SK-N-MC (cell line): ENCODE measurements at regions not wholly inside any gene's neighbourhood (a gene's known extent, or its start where the extent isn't known, plus 50 kb on each side); places are given as distances from the start of the nearest gene placed in this dataset.
"Not testable (repeated sequence)": the region's sequence is repeated elsewhere in the genome, so short reads cannot be mapped to it uniquely, and the experiment has no call there.

ENCODE experiments used
- DNase-seq: peaks from one replicate; pipeline ENCODE4 v3.0.0-alpha.2; 2011; ENCODE audit warnings: low read depth, low spot score
- H3K27ac ChIP-seq: fragments of 200-600 bp; sonication (generic); 2 replicates; pipeline ENCODE4 v1.5.1; 2016; ENCODE audit warnings: mixed run types
- H3K36me3 ChIP-seq: fragments of 200-600 bp; sonication (generic); 2 replicates; pipeline ENCODE4 v1.6.1; 2017; ENCODE audit warnings: antibody characterized with exemption, low read length, mixed read lengths; ENCODE audit not compliant: insufficient read depth
- H3K4me3 ChIP-seq: fragments of 200-600 bp; sonication (generic); 2 replicates; pipeline ENCODE4 v1.5.1; 2016
- H3K9ac ChIP-seq: fragments of 200-600 bp; sonication (generic); 2 replicates; pipeline ENCODE4 v1.8.0; 2017; ENCODE audit warnings: mixed run types, mixed read lengths; ENCODE audit not compliant: insufficient read length
- H3K9me3 ChIP-seq: fragments of 200-600 bp; sonication (generic); 2 replicates; pipeline ENCODE4 v1.6.1; 2017; ENCODE audit warnings: low read depth, mild to moderate bottlenecking, antibody characterized with exemption, low read length, moderate library complexity, mixed read lengths
- EZH2 ChIP-seq: fragments of 200-600 bp; sonication (generic); IDR thresholded peaks from one replicate; pipeline ENCODE4 v1.6.1; 2017; ENCODE audit warnings: antibody characterized with exemption
- FOXP2 ChIP-seq: optimal IDR thresholded peaks from 2 replicates; pipeline ENCODE3; 2011; ENCODE audit warnings: mild to moderate bottlenecking, moderate library complexity; ENCODE audit not compliant: insufficient read depth; ENCODE audit errors: extremely low read length, control extremely low read depth
- POLR2AphosphoS5 ChIP-seq: IDR thresholded peaks from 2 replicates; pipeline ENCODE4 v1.6.1; 2012; ENCODE audit warnings: mild to moderate bottlenecking, low read depth, low read length, borderline replicate concordance

DNA sequence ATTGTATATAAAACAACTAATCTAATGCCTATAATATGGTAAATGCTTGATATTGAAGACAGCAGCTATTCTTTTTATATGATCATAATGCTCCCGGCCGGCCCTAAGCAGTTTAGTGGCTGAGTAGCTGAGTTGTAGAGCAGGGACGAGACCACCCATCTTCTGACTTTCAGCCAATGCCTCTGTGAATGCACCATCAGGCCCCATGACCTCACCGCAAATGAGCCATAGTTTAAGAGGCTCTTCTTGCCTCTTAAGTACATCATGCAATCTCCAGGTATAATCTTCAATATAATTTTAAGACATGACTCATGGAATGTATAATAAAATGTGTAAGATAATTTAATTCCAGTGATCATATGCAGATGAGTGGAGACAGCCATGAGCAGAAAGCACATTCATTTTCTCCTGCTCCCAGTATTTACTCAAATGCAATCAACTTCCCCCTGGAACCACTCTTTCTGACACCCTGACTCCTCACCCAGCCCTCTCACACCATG is 78.9 kb upstream of the SNX9 start:
- no peak for DNase-seq
- no peak overlapping the region for H3K4me3 ChIP-seq
- no peak overlapping the region for H3K27ac ChIP-seq
- H3K9me3 ChIP-seq: no peaks in the 10 kb centered on the region
- H3K9ac ChIP-seq: no peak overlapping the region
- TF ChIP-seq FOXP2: no peak
- no peak for TF ChIP-seq EZH2
- TF ChIP-seq POLR2AphosphoS5: no peak
- H3K36me3 ChIP-seq: no peaks in the 10 kb centered on the region

DNA sequence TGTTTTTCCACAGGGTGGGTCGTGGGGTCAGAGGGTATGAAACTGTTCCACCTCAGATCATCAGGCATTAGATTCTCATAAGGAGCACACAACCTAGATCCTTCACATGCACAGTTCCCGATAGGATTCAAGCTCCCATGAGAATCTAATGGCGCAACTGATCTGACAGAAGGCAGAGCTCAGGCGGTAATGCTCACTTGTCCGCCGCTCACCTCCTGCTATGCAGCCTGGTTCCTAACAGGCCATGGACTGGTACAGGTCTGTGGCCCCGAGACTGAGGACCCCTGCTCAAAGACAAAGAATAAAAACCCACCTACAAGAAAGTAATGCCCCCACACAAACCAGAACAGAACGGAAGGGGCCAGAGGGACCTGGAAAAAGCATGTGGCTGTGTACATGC is 76.1 kb upstream of the SNX9 start:
- TF ChIP-seq EZH2: no peak
- TF ChIP-seq POLR2AphosphoS5: no peak
- TF ChIP-seq FOXP2: no peak
- no peak overlapping the region for H3K4me3 ChIP-seq
- DNase-seq: no peak
- H3K36me3 ChIP-seq: no peaks in the 10 kb centered on the region
- H3K27ac ChIP-seq: no peak overlapping the region
- no peaks in the 10 kb centered on the region for H3K9me3 ChIP-seq
- no peak overlapping the region for H3K9ac ChIP-seq

GRCh38 chr6:157747370-157747769 is 75.7 kb upstream of the SNX9 start:
- TF ChIP-seq EZH2: no peak
- no peak for TF ChIP-seq POLR2AphosphoS5
- no peak for TF ChIP-seq FOXP2
- no peak for DNase-seq
- Histone ChIP-seq H3K36me3 (no peaks in the 10 kb centered on the region), H3K27ac (no peak overlapping the region), H3K9ac (no peak overlapping the region), H3K4me3 (no peak overlapping the region), H3K9me3 (no peaks in the 10 kb centered on the region)

DNA sequence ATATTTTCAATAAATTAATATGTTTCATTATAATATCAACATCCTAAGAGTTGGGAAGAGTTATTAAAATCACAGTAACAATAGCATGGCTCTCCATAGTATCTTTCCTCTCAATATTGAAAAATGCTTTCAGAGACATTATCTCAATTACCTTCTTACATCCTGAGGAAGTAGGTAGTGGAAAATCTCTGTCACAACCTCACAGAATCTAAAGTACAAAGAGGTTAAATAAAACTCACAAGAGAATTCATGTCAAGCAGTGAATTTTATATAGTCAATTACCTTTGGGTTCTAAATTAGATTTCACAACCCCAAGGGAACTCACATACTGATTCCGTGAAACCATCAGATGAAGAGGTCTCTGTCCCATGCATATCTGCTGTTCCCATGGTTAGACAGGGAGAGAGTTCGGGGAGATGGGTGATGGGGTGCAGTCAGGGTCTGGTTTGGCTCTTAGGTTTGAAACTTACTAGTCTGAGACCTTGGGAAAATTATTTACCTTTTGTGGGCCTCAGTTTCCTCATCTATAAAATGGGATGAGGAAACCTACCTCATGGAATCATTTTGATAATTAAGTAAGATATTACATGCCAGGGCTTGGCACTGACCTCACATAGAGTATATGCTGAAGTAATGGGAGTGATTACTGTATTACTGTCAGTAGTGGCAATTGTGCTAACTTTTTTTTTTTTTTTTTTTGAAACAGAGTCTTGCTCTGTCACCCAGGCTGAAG is 74.0 kb upstream of the SNX9 start:
- DNase-seq: no peak
- no peak overlapping the region for H3K9ac ChIP-seq
- no peak overlapping the region for H3K4me3 ChIP-seq
- no peaks in the 10 kb centered on the region for H3K9me3 ChIP-seq
- H3K27ac ChIP-seq: no peak overlapping the region
- H3K36me3 ChIP-seq: no peaks in the 10 kb centered on the region
- TF ChIP-seq POLR2AphosphoS5: no peak
- TF ChIP-seq FOXP2: no peak
- no peak for TF ChIP-seq EZH2

DNA sequence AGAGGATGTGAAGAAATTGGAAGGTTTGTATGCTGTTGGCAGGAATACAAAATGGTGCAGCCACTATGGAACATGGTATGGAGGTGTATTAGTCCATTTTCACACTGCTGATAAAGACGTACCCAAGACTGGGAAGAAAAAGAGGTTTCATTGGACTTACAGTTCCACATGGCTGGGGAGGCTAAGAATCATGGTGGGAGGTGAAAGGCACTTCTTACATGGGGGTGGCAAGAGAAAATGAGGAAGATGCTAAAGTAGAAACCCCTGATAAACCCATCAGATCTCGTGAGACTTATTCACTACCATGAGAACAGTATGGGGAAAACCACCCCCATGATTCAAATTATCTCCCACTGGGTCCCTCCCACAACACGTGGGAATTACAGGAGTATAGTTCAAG is 72.1 kb upstream of the SNX9 start:
- H3K36me3 ChIP-seq, H3K27ac ChIP-seq, H3K9me3 ChIP-seq, DNase-seq, H3K9ac ChIP-seq, H3K4me3 ChIP-seq: not testable (repeated sequence)

- Histone ChIP-seq H3K4me3 (no peak overlapping the region), H3K9ac (no peak overlapping the region), H3K36me3 (no peaks in the 10 kb centered on the region), H3K9me3 (no peaks in the 10 kb centered on the region), H3K27ac (no peak overlapping the region)
- no peak for TF ChIP-seq POLR2AphosphoS5
- no peak for TF ChIP-seq FOXP2
- TF ChIP-seq EZH2: no peak
- no peak for DNase-seq
These were observed 71.4 kb upstream of the SNX9 start for GRCh38 chr6:157751547-157752200.

GRCh38 chr6:157752879-157753278 is 70.2 kb upstream of the SNX9 start:
- DNase-seq, H3K4me3 ChIP-seq, H3K36me3 ChIP-seq, H3K27ac ChIP-seq, H3K9ac ChIP-seq, H3K9me3 ChIP-seq: not testable (repeated sequence)

DNA sequence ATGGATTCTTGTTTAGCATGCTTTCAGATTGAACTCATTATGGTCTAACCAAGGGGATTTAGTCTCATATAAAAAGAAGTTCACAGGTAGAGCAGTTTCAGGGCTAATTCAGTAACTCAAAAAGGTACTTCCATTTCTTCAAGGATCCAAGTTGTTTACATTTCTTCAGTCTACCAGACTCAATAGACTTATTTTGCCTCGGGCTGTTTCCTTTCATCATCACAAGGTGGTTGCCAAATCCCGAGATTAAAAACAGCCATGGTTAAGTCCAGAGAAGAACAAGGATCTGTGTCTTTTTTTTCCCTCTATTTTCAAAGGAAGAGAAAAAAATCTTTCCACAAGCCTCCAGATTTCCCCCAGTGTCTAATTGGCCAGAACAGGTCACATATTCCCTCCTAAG is 69.8 kb upstream of the SNX9 start:
- Histone ChIP-seq H3K9ac (no peak overlapping the region), H3K9me3 (no peaks in the 10 kb centered on the region), H3K4me3 (no peak overlapping the region), H3K36me3 (no peaks in the 10 kb centered on the region), H3K27ac (no peak overlapping the region)
- no peak for DNase-seq
- TF ChIP-seq EZH2 (no peak), FOXP2 (no peak), POLR2AphosphoS5 (no peak)

DNA sequence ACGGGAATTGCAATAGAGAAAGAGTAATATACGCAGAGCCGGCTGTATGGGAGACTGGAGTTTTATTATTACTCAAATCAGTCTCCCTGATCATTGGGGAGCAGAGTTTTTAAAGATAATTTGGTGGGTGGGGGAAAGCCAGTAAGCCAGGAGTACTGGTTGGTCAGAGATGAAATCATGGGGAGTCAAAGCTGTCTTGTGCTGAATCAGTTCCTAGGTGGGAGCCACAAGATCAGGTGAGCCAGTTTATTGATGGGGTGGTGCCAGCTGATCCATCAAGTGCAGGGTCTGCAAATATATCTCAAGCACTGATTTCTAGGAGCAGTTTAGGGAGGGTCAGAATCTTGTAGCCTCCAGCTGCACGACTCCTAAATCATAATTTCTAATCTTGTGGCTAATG is 69.2 kb upstream of the SNX9 start:
- H3K4me3 ChIP-seq, H3K9me3 ChIP-seq, DNase-seq, H3K36me3 ChIP-seq, H3K27ac ChIP-seq, H3K9ac ChIP-seq: not testable (repeated sequence)
